ENCODE measurements at regions not wholly inside any gene's neighbourhood (a gene's known extent, or its start where the extent isn't known, plus 50 kb on each side); places are given as distances from the start of the nearest gene placed in this dataset.
"Not testable (repeated sequence)": the region's sequence is repeated elsewhere in the genome, so short reads cannot be mapped to it uniquely, and the experiment has no call there.

GRCh38 chr13:46466074-46466473 is 79.0 kb upstream of the RUBCNL start:
- not testable (repeated sequence) for DNase-seq (ENCODE audit: low read depth)

GRCh38 chr13:46463719-46464118 is 76.7 kb upstream of the RUBCNL start:
- DNase-seq (ENCODE audit: low read depth): no peak

GRCh38 chr13:46460223-46460622 is 73.2 kb upstream of the RUBCNL start:
- DNase-seq (ENCODE audit: low read depth): not testable (repeated sequence)

GRCh38 chr13:46457255-46457654 is 70.2 kb upstream of the RUBCNL start:
- not testable (repeated sequence) for DNase-seq (ENCODE audit: low read depth)

DNA sequence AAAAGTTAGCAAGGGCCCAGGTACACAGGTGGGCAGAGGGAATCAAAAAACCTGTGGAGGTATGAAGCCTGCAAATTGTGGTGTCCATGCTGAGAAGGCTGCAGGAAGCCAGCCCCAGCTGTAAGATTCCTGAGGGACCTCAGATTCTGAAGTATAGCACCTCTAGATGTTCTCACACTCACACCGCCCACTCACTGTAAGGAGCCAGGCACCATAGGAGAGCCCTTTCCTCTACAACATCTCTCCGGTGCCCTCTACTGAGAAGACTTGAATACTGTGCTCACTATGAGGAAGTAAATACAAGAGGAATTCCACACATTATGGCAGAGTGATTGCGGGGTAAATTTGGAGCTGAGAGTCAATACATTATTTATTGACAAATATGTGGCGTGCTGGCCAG is 68.9 kb upstream of the RUBCNL start:
- DNase-seq (ENCODE audit: low read depth): peak; percentile 70

DNA sequence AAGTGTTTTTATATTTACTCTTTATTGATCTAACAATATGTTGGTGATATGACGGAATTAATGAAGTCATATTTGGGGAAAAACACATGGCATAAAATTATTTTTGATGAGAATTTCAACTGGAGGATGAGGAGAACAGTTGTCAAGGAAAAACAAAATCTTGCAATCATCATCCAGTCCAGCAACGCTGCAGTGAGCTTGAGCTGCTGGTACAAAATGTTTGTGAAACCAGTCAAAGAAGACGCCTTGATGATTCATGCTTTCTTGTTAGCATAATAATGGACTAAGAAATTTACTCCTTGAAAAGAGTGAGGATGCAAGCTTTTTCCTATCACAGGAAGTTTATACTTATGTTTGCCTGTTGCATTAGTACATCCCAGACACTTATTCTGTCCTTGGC is 64.1 kb upstream of the RUBCNL start:
- DNase-seq (ENCODE audit: low read depth): not testable (repeated sequence)

DNA sequence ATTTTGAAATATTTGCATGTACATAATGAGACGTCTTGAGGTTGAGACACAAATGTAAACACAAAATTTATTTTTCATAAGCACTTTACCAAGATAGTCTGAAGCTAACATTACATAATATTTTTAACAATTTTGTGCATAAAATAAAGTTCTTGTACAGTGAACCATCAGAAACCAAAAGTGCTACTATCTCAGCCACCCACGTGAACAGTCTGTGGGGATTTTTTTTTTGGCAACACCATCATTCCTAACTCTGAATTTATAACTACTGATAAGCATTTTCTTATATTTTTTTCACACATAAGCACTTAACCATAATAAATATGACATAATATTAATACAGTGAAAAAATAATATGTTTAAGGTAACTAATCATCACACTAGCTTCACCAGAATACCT is 62.9 kb upstream of the RUBCNL start:
- not testable (repeated sequence) for DNase-seq (ENCODE audit: low read depth)

- DNase-seq (ENCODE audit: low read depth): peak; percentile 39
Measured at GRCh38 chr13:46448148-46448547, 61.1 kb upstream of the RUBCNL start.

DNA sequence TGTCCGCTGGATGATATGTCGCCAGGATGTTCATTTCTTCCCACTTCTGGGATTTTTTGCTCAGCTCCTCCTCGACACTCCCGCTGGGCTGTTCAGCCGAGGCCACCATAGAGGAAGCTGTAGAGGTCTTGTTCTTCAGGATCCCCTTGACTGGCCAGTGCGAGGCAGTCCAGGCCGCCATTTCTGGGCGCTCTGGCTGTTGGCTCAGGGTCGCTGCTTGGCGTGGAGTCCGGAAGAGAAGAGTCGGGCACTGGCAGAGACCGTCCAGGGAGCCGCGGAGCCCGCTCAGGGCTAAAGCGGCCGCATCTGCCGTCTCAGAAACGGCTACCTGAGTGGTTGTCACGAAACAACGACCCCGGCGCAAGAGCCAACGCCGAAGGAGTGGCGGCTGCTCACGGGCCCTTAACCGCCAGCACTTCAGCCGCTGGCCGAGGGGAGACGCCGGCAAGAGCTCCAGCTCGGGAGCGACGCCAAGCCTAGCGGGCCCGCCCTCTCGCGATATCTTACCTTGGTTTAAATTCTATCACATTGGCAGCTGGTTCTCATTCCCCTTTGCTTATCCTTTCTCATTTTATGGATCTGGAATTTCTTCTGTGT is 50.9 kb upstream of the RUBCNL start:
- DNase-seq (ENCODE audit: low read depth): not testable (repeated sequence)
